Psoas muscle (tissue), 7 donors: ENCODE measurements at regions not wholly inside any gene's neighbourhood (a gene's known extent, or its start where the extent isn't known, plus 50 kb on each side); places are given as distances from the start of the nearest gene placed in this dataset.

ENCODE experiments used
- ATAC-seq, 4 donors: fragments of 200-7000 bp; cut with Tn5 transposase; one replicate each; pipeline ENCODE4 v1.9.1; 2020; ENCODE audit warnings: moderate library complexity in 3 of 4, mild to moderate bottlenecking in 2 of 4
- DNase-seq, 2 donors: peaks; one replicate each; pipeline ENCODE4 v3.0.0-alpha.2; 2020
- H3K27ac ChIP-seq: fragments of 200-600 bp; one replicate; pipeline ENCODE4 v1.8.0; 2022
- H3K27me3 ChIP-seq, 3 donors: fragments of 200-600 bp in 1 of 3; one replicate each; pipeline versions ENCODE4 v1.6.1 to v1.8.0; 2013 to 2022; ENCODE audit warnings: low read length in 2 of 3, mild to moderate bottlenecking in 2 of 3, moderate library complexity in 1 of 3; ENCODE audit not compliant: insufficient read depth in 3 of 3
- H3K36me3 ChIP-seq, 2 donors: fragments of 200-600 bp in 1 of 2; one replicate each; pipeline versions ENCODE4 v1.6.1 to v1.8.0; 2013 to 2022; ENCODE audit warnings: low read depth in 1 of 2, mild to moderate bottlenecking in 1 of 2, moderate library complexity in 1 of 2; ENCODE audit not compliant: insufficient read depth in 1 of 2
- H3K4me1 ChIP-seq: fragments of 200-600 bp; one replicate; pipeline ENCODE4 v1.8.0; 2022
- H3K4me3 ChIP-seq: fragments of 200-600 bp; one replicate; pipeline ENCODE4 v1.8.0; 2022; ENCODE audit warnings: mild to moderate bottlenecking
- H3K9me3 ChIP-seq: fragments of 200-600 bp; one replicate; pipeline ENCODE4 v1.8.0; 2022
- WGBS, 3 donors: extraction: QIAGEN DNeasy Blood & Tissue Kit; methylation state at CpG; one replicate each; pipeline versions ENCODE4 v1.1.6 to v1.1.7; 2013; 5-methylcytosine and 5-hydroxymethylcytosine counted together
- intact Hi-C, 2 donors: fragments of 100-400 bp; cut with DNase I; formaldehyde crosslinking; loops; one replicate each; pipeline versions ENCODE4 v1.11.0 to v1.14.2; 2022
- TF ChIP-seq, protein P1 (sequence below): fragments of 200-600 bp; IDR thresholded peaks from one replicate; pipeline ENCODE4 v1.8.0; 2022; ENCODE audit warnings: antibody characterized with exemption
- donor health status: healthy with polysubstance abuse.
- donor health status: DM: no; HTN: no; CAD: no; lungs with moderate emphysema.
- donor health status: Bipolar disorder and iron deficiency.
- donor health status: healthy.
- donor health status: DM: yes; HTN: yes; CAD: no.
- donor health status: DM: no; HTN: no; CAD: no.
- donor health status: DM: yes; HTN: yes; CAD: no.

DNA sequence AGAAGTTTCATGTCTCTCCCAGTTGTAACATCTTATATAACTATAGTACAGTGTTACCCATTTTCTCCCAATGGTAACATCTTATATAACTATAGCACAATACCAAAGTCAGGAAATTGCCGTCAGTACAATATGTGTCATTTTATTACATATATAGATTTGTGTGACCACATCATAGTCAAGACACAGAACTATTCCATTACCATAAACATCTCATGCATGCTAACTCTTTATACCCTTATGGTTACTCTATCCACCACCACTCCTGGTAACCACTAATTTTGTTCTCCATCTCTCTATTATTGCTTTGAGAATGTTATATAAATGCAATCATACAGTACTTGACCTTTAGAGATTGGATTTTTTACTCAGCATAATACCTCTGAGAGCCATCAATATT is 120.7 kb downstream of the BACH1 start:
- ATAC-seq = no peak
- TF ChIP-seq, protein P1, sequence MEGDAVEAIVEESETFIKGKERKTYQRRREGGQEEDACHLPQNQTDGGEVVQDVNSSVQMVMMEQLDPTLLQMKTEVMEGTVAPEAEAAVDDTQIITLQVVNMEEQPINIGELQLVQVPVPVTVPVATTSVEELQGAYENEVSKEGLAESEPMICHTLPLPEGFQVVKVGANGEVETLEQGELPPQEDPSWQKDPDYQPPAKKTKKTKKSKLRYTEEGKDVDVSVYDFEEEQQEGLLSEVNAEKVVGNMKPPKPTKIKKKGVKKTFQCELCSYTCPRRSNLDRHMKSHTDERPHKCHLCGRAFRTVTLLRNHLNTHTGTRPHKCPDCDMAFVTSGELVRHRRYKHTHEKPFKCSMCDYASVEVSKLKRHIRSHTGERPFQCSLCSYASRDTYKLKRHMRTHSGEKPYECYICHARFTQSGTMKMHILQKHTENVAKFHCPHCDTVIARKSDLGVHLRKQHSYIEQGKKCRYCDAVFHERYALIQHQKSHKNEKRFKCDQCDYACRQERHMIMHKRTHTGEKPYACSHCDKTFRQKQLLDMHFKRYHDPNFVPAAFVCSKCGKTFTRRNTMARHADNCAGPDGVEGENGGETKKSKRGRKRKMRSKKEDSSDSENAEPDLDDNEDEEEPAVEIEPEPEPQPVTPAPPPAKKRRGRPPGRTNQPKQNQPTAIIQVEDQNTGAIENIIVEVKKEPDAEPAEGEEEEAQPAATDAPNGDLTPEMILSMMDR = no peak
- no peaks in the 10 kb centered on the region for H3K36me3 ChIP-seq
- H3K27me3 ChIP-seq = no peaks in the 10 kb centered on the region
- no peak overlapping the region for H3K27ac ChIP-seq
- 83 to 95% (median 91%) methylated on average over 1 of the region's 1 CpG for WGBS, 3 donors
- intact Hi-C loops = no loop called here
- no peak for DNase-seq
- no peaks in the 10 kb centered on the region for H3K9me3 ChIP-seq
- H3K4me1 ChIP-seq = no peaks in the 10 kb centered on the region
- H3K4me3 ChIP-seq = no peak overlapping the region

DNA sequence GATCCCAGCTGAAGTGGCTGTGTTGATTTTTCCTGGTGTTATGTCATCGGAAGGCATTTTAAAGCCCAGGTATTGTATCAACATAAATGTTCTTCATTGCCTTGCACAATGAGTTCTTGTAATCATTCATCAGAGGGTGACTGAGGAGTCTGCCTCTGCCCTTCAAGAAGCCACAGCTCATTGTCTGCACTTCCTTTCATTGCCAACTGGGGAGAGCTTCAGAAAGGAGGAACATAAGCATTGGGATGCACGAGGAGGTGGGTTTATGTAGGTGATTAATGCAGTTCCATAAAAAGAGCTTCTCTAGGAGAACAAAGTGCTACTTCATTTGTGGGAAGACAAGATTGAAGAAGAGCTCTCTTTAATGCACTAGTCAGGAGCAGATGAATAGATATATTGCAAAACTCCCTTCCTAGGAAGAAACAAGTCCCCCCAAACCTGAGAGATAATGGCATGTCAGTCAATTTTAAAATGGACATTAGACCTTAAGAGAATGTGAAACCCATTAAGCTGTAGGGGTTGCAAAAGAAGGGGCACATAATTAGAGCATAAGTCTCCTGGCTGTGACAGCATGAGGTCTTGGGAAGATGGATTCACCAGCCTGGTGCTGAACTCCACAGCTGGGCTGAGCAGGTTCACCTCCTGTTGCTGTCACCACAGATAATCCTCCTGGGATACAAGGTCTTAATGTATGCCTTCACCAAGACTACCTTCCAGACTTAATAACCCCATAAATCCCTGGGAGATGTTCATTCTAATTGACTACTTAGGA is 124.6 kb downstream of the BACH1 start:
- TF ChIP-seq, protein P1 = no peak
- H3K27ac ChIP-seq = no peak overlapping the region
- no peaks in the 10 kb centered on the region for H3K4me1 ChIP-seq
- no peak for DNase-seq
- H3K4me3 ChIP-seq = no peak overlapping the region
- WGBS, 3 donors = 71 to 76% (median 72%) methylated on average over 2 of the region's 2 CpGs
- intact Hi-C loops = no loop called here
- no peaks in the 10 kb centered on the region for H3K36me3 ChIP-seq
- H3K9me3 ChIP-seq = no peaks in the 10 kb centered on the region
- H3K27me3 ChIP-seq = no peaks in the 10 kb centered on the region
- ATAC-seq = no peak

- TF ChIP-seq, protein P1 = no peak
- DNase-seq (no peak), ATAC-seq (no peak)
- Histone ChIP-seq H3K4me1 (no peaks in the 10 kb centered on the region), H3K27ac (no peak overlapping the region), H3K36me3 (no peaks in the 10 kb centered on the region), H3K27me3 (no peaks in the 10 kb centered on the region), H3K9me3 (no peaks in the 10 kb centered on the region), H3K4me3 (no peak overlapping the region)
- 70 to 87% (median 87%) methylated on average over 2 of the region's 2 CpGs for WGBS, 3 donors
- intact Hi-C loops = no loop called here
These were observed 126.0 kb downstream of the BACH1 start for GRCh38 chr21:29424728-29425127.

GRCh38 chr21:29429218-29429617 is 130.5 kb downstream of the BACH1 start:
- Histone ChIP-seq H3K9me3 (no peaks in the 10 kb centered on the region), H3K36me3 (no peaks in the 10 kb centered on the region), H3K27me3 (no peaks in the 10 kb centered on the region), H3K4me3 (no peak overlapping the region), H3K4me1 (no peaks in the 10 kb centered on the region), H3K27ac (no peak overlapping the region)
- TF ChIP-seq, protein P1 = no peak
- no peak for ATAC-seq
- DNase-seq = no peak
- intact Hi-C loops = no loop called here

- Histone ChIP-seq H3K4me1 (no peaks in the 10 kb centered on the region), H3K27me3 (no peaks in the 10 kb centered on the region), H3K9me3 (no peaks in the 10 kb centered on the region), H3K4me3 (no peak overlapping the region), H3K36me3 (no peaks in the 10 kb centered on the region), H3K27ac (no peak overlapping the region)
- 94 to 96% (median 95%) methylated on average over 4 of the region's 4 CpGs for WGBS, 3 donors
- DNase-seq (no peak), ATAC-seq (no peak)
- TF ChIP-seq, protein P1 = no peak
- intact Hi-C loops = no loop called here
These were observed 131.3 kb downstream of the BACH1 start for GRCh38 chr21:29430030-29430429.
